ENCODE measurements at regions not wholly inside any gene's neighbourhood (a gene's known extent, or its start where the extent isn't known, plus 50 kb on each side); places are given as distances from the start of the nearest gene placed in this dataset.
"Not testable (repeated sequence)": the region's sequence is repeated elsewhere in the genome, so short reads cannot be mapped to it uniquely, and the experiment has no call there.

- no peaks in the 10 kb centered on the region for H3K4me1 Mint-ChIP-seq
- no peak overlapping the region for H3K4me3 Mint-ChIP-seq
- no peak overlapping the region for H3K27ac Mint-ChIP-seq
- H3K9me3 Mint-ChIP-seq, result peaks cover 4% of the 10 kb centered on the region
- no peaks in the 10 kb centered on the region for H3K36me3 Mint-ChIP-seq
- ATAC-seq (ENCODE audit: low read depth), result no peak
- H3K27me3 Mint-ChIP-seq, result no peaks in the 10 kb centered on the region
- no peak for DNase-seq (ENCODE audit: low spot score in 2 of 2)
Measured at GRCh38 chr16:59878999-59879398, 1144.9 kb upstream of the GOT2 start.

- H3K36me3 Mint-ChIP-seq, result no peaks in the 10 kb centered on the region
- H3K9me3 Mint-ChIP-seq, result peaks cover 4% of the 10 kb centered on the region
- ATAC-seq (ENCODE audit: low read depth), result no peak
- H3K4me3 Mint-ChIP-seq, result no peak overlapping the region
- no peaks in the 10 kb centered on the region for H3K4me1 Mint-ChIP-seq
- H3K27ac Mint-ChIP-seq, result no peak overlapping the region
- H3K27me3 Mint-ChIP-seq, result no peaks in the 10 kb centered on the region
- no peak for DNase-seq (ENCODE audit: low spot score in 2 of 2)
Measured at GRCh38 chr16:59878479-59878878, 1144.4 kb upstream of the GOT2 start.

- ATAC-seq (ENCODE audit: low read depth) (no peak), DNase-seq (ENCODE audit: low spot score in 2 of 2) (no peak)
- Mint-ChIP-seq H3K27ac (no peak overlapping the region), H3K9me3 (peaks cover 1% of the 10 kb centered on the region), H3K27me3 (no peaks in the 10 kb centered on the region), H3K36me3 (no peaks in the 10 kb centered on the region), H3K4me1 (no peaks in the 10 kb centered on the region), H3K4me3 (no peak overlapping the region)
Measured at GRCh38 chr16:59864981-59865666, 1131.0 kb upstream of the GOT2 start.

GRCh38 chr16:59859676-59860402 lies 1125.7 kb upstream of the GOT2 start:
- H3K36me3 Mint-ChIP-seq, result no peaks in the 10 kb centered on the region
- H3K4me1 Mint-ChIP-seq, result no peaks in the 10 kb centered on the region
- H3K27ac Mint-ChIP-seq, result no peak overlapping the region
- no peaks in the 10 kb centered on the region for H3K27me3 Mint-ChIP-seq
- no peak for ATAC-seq (ENCODE audit: low read depth)
- no peak overlapping the region for H3K4me3 Mint-ChIP-seq
- DNase-seq (ENCODE audit: low spot score in 2 of 2), result no peak
- peaks cover under 1% of the 10 kb centered on the region for H3K9me3 Mint-ChIP-seq

DNA sequence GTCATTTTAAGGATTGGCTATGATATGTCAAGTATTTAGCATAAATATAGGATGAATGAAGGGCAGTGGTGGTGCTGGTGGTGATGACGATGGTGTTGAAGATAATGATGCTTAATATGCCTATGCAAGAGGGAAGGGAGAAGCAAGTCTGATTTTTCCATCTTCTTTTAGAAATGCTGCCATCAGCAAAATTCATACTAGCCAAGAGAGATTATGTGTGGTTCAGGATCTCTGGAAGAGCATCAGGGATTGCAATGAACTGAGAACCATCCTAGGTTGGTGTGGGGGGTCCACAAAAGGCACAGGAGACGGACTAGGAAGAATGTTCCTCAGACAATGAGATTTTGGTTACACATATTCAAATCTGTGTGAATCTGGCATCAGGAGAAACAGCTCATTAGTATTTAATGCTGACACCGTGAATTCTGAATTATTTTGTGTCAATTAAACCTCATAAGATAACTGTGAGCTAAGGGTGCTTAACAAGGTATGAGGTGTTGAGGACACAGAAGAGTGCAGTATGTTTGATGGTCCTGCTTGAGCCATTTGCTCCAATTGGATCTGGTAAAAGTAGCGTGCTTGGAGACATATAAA lies 1120.8 kb upstream of the GOT2 start:
- Mint-ChIP-seq H3K27me3 (no peaks in the 10 kb centered on the region), H3K36me3 (no peaks in the 10 kb centered on the region), H3K4me1 (no peaks in the 10 kb centered on the region), H3K9me3 (peaks cover 8% of the 10 kb centered on the region), H3K4me3 (no peak overlapping the region), H3K27ac (no peak overlapping the region)
- no peak for ATAC-seq (ENCODE audit: low read depth)
- no peak for DNase-seq (ENCODE audit: low spot score in 2 of 2)

GRCh38 chr16:59849716-59850115 lies 1115.6 kb upstream of the GOT2 start:
- no peak overlapping the region for H3K4me3 Mint-ChIP-seq
- no peak overlapping the region for H3K27ac Mint-ChIP-seq
- DNase-seq (ENCODE audit: low spot score in 2 of 2) (no peak), ATAC-seq (ENCODE audit: low read depth) (no peak)
- H3K27me3 Mint-ChIP-seq, result no peaks in the 10 kb centered on the region
- peaks cover 9% of the 10 kb centered on the region for H3K9me3 Mint-ChIP-seq
- H3K4me1 Mint-ChIP-seq, result no peaks in the 10 kb centered on the region
- no peaks in the 10 kb centered on the region for H3K36me3 Mint-ChIP-seq

DNA sequence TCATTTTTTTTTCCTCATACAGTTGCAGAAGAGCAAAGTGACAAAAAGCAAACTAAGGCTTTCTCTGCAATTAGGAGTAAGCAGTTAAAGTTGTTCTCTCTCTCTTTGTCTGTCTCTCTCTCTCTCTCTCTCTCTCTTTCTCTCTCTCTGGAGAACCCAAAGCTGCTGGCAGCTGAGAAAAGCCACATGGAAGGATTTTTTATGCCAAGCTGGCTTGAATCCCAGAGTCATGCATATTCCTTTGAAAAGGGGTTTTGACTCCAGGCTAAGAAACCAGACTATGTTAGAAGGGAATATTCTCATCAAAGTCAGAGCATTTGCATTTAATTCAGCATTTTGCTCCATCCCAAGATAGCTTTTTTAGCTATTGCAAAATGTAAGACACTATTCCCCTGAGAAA lies 1114.2 kb upstream of the GOT2 start:
- no peaks in the 10 kb centered on the region for H3K36me3 Mint-ChIP-seq
- no peak for ATAC-seq (ENCODE audit: low read depth)

GRCh38 chr16:59840169-59840568 lies 1106.1 kb upstream of the GOT2 start:
- Mint-ChIP-seq H3K27me3 (no peaks in the 10 kb centered on the region), H3K9me3 (peaks cover 19% of the 10 kb centered on the region), H3K27ac (no peak overlapping the region), H3K4me3 (no peak overlapping the region), H3K4me1 (no peaks in the 10 kb centered on the region), H3K36me3 (no peaks in the 10 kb centered on the region)
- ATAC-seq (ENCODE audit: low read depth) (no peak), DNase-seq (ENCODE audit: low spot score in 2 of 2) (no peak)

More for the DNA sequence above, 1114.2 kb upstream of the GOT2 start:
- DNase-seq (ENCODE audit: low spot score in 2 of 2), result no peak
- Mint-ChIP-seq H3K27ac (no peak overlapping the region), H3K9me3 (peaks cover 13% of the 10 kb centered on the region), H3K4me3 (no peak overlapping the region), H3K27me3 (no peaks in the 10 kb centered on the region), H3K4me1 (no peaks in the 10 kb centered on the region)

GRCh38 chr16:59826767-59827166 lies 1092.7 kb upstream of the GOT2 start:
- Mint-ChIP-seq H3K4me3 (no peak overlapping the region), H3K9me3 (peaks cover 8% of the 10 kb centered on the region), H3K36me3 (no peaks in the 10 kb centered on the region), H3K27ac (no peak overlapping the region), H3K4me1 (no peaks in the 10 kb centered on the region), H3K27me3 (no peaks in the 10 kb centered on the region)
- no peak for ATAC-seq (ENCODE audit: low read depth)
- DNase-seq (ENCODE audit: low spot score in 2 of 2), result no peak

GRCh38 chr16:59809488-59809887 lies 1075.4 kb upstream of the GOT2 start:
- H3K27me3 Mint-ChIP-seq; H3K4me1 Mint-ChIP-seq; H3K36me3 Mint-ChIP-seq; H3K27ac Mint-ChIP-seq; H3K9me3 Mint-ChIP-seq; DNase-seq (ENCODE audit: low spot score in 2 of 2); ATAC-seq (ENCODE audit: low read depth); H3K4me3 Mint-ChIP-seq: not testable (repeated sequence)

GRCh38 chr16:59783191-59783590 lies 1049.1 kb upstream of the GOT2 start:
- no peaks in the 10 kb centered on the region for H3K4me1 Mint-ChIP-seq
- peaks cover 18% of the 10 kb centered on the region for H3K9me3 Mint-ChIP-seq
- no peaks in the 10 kb centered on the region for H3K27me3 Mint-ChIP-seq
- DNase-seq (ENCODE audit: low spot score in 2 of 2) (no peak), ATAC-seq (ENCODE audit: low read depth) (no peak)
- no peak overlapping the region for H3K4me3 Mint-ChIP-seq
- H3K36me3 Mint-ChIP-seq, result no peaks in the 10 kb centered on the region
- H3K27ac Mint-ChIP-seq, result no peak overlapping the region

DNA sequence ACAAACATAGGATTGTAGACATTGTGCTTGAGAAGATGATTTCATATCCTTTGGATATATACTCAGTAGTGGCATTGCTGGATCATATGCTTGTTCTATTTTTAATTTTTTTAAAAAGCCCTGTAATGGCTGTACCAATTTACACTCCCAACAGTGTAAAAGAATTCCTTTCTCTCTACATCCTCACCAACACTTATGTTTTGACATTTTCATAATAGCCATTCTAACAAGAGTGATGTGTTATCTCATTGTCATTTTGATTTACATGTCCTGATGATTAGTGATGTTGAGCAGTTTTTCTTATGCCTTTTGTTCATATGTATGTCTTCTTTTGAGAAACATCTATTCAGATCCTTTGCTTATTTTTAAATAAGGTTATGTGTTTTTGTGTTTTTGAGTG lies 1039.2 kb upstream of the GOT2 start:
- no peak for ATAC-seq (ENCODE audit: low read depth)
- Mint-ChIP-seq H3K4me1 (no peaks in the 10 kb centered on the region), H3K4me3 (no peak overlapping the region), H3K27me3 (no peaks in the 10 kb centered on the region), H3K9me3 (peaks cover 4% of the 10 kb centered on the region), H3K27ac (no peak overlapping the region), H3K36me3 (no peaks in the 10 kb centered on the region)
- no peak for DNase-seq (ENCODE audit: low spot score in 2 of 2)

DNA sequence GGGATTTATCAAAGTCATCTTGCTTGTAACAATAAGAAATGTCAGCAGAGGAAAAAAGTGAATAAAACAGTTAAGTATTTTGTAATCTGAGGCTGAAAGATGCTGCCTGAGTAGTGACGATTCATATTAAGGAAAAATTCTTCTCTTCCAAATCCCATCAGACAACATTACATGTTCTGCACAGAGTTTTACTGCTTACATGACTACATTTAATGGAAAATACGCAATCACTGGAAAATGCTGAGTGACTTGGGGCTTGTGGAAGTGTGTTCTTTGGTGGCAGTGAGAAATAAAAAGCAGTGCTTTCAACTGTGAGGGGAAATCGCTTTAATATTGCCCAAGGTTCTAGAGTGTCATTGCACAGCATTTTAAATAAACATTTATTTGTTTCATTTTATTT lies 1025.2 kb upstream of the GOT2 start:
- Mint-ChIP-seq H3K27me3 (no peaks in the 10 kb centered on the region), H3K27ac (no peak overlapping the region), H3K36me3 (no peaks in the 10 kb centered on the region), H3K4me1 (no peaks in the 10 kb centered on the region), H3K9me3 (peaks cover 12% of the 10 kb centered on the region), H3K4me3 (no peak overlapping the region)
- ATAC-seq (ENCODE audit: low read depth) (no peak), DNase-seq (ENCODE audit: low spot score in 2 of 2) (no peak)

GRCh38 chr16:59758848-59759247 lies 1024.7 kb upstream of the GOT2 start:
- Mint-ChIP-seq H3K9me3 (peaks cover 12% of the 10 kb centered on the region), H3K4me1 (no peaks in the 10 kb centered on the region), H3K36me3 (no peaks in the 10 kb centered on the region), H3K27ac (no peak overlapping the region), H3K4me3 (no peak overlapping the region), H3K27me3 (no peaks in the 10 kb centered on the region)
- DNase-seq (ENCODE audit: low spot score in 2 of 2) (no peak), ATAC-seq (ENCODE audit: low read depth) (no peak)

All from memory B cell (primary cell).